C4-2B (cell line): ENCODE measurements at regions not wholly inside any gene's neighbourhood (a gene's known extent, or its start where the extent isn't known, plus 50 kb on each side); places are given as distances from the start of the nearest gene placed in this dataset.

ENCODE experiments used
- ZFX ChIP-seq: fragments of 450-650 bp; IDR thresholded peaks from 2 replicates; pipeline ENCODE4 v1.6.1; 2017
- TF ChIP-seq, protein P1 (sequence below): fragments of 450-650 bp; conservative IDR thresholded peaks from 2 replicates; pipeline ENCODE4 v1.5.1; 2017; ENCODE audit warnings: mild to moderate bottlenecking

DNA sequence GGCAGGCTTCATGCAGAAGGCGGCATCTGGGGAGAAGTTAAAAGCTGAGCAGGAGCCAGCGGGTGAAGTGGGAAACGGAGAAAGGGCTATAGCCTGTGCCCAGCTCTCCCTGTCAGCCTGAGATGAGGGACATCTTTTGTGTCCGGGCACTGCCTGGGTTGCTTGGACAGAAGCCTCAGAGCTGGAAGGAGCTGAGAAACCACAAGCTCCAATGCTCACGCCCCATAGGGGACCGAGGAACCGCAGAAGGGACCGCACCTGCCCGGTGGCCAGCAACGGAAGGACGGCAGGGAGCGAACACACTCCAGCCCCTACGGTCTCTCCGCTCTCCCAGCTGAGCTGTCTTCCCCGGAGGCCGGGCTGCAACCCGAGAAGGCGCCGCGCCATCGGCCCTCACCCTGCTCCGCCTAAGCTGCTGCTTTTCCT lies 175.8 kb downstream of the NPIPB11 start:
- TF ChIP-seq, protein P1, sequence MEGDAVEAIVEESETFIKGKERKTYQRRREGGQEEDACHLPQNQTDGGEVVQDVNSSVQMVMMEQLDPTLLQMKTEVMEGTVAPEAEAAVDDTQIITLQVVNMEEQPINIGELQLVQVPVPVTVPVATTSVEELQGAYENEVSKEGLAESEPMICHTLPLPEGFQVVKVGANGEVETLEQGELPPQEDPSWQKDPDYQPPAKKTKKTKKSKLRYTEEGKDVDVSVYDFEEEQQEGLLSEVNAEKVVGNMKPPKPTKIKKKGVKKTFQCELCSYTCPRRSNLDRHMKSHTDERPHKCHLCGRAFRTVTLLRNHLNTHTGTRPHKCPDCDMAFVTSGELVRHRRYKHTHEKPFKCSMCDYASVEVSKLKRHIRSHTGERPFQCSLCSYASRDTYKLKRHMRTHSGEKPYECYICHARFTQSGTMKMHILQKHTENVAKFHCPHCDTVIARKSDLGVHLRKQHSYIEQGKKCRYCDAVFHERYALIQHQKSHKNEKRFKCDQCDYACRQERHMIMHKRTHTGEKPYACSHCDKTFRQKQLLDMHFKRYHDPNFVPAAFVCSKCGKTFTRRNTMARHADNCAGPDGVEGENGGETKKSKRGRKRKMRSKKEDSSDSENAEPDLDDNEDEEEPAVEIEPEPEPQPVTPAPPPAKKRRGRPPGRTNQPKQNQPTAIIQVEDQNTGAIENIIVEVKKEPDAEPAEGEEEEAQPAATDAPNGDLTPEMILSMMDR: no peak
- TF ChIP-seq ZFX: no peak
